OCI-LY1 (cell line): ENCODE measurements at regions not wholly inside any gene's neighbourhood (a gene's known extent, or its start where the extent isn't known, plus 50 kb on each side); places are given as distances from the start of the nearest gene placed in this dataset.

Source experiments
- H2AFZ ChIP-seq: fragments of 200-600 bp; sonication (generic), shearing (Covaris generic); 2 replicates; pipeline ENCODE4 v1.6.0; 2014; ENCODE audit warnings: antibody characterized with exemption, mild to moderate bottlenecking, low read length
- H3F3A ChIP-seq: fragments of 200-600 bp; sonication (generic), shearing (Covaris generic); 2 replicates; pipeline ENCODE4 v1.6.0; 2014; ENCODE audit warnings: mild to moderate bottlenecking, antibody characterized with exemption, low read length, moderate library complexity; ENCODE audit not compliant: insufficient read depth
- H3K27ac ChIP-seq: fragments of 200-600 bp; sonication (generic); 2 replicates; pipeline ENCODE4 v1.5.1; 2014; ENCODE audit warnings: low read length, mixed run types, mild to moderate bottlenecking, low read depth; ENCODE audit not compliant: poor library complexity, severe bottlenecking
- H3K27me3 ChIP-seq: fragments of 200-600 bp; sonication (generic); 2 replicates; pipeline ENCODE4 v1.6.0; 2014; ENCODE audit warnings: antibody characterized with exemption, mild to moderate bottlenecking, low read length, moderate library complexity; ENCODE audit not compliant: insufficient read depth
- H3K36me3 ChIP-seq: fragments of 200-600 bp; sonication (generic); 2 replicates; pipeline ENCODE4 v1.6.1; 2014; ENCODE audit warnings: mild to moderate bottlenecking, antibody characterized with exemption, low read length, moderate library complexity, mixed read lengths; ENCODE audit not compliant: insufficient read depth
- H3K4me1 ChIP-seq: fragments of 200-600 bp; sonication (generic); 2 replicates; pipeline ENCODE4 v1.5.1; 2014; ENCODE audit warnings: mild to moderate bottlenecking, low read length, moderate library complexity; ENCODE audit not compliant: insufficient read depth, severe bottlenecking
- H3K4me2 ChIP-seq: fragments of 200-600 bp; sonication (generic), shearing (Covaris generic); 2 replicates; pipeline ENCODE4 v1.6.1; 2014; ENCODE audit warnings: low read length
- H3K4me3 ChIP-seq: fragments of 200-600 bp; sonication (generic); 2 replicates; pipeline ENCODE4 v1.5.1; 2014; ENCODE audit warnings: low read length, low read depth, mild to moderate bottlenecking, mixed read lengths; ENCODE audit not compliant: poor library complexity, severe bottlenecking
- H3K79me2 ChIP-seq: fragments of 200-600 bp; shearing (Covaris generic); 2 replicates; pipeline ENCODE4 v1.6.1; 2016; ENCODE audit warnings: mixed run types, low read length, mixed read lengths; ENCODE audit not compliant: insufficient read depth
- H3K9ac ChIP-seq: fragments of 200-600 bp; sonication (generic), shearing (Covaris generic); 2 replicates; pipeline ENCODE4 v1.6.1; 2014; ENCODE audit warnings: mild to moderate bottlenecking, low read length, mixed read lengths
- H3K9me2 ChIP-seq: fragments of 200-600 bp; sonication (generic), shearing (Covaris generic); 2 replicates; pipeline ENCODE4 v1.6.1; 2014; ENCODE audit warnings: low read depth, mild to moderate bottlenecking, low read length, mixed read lengths
- H3K9me3 ChIP-seq: fragments of 200-600 bp; shearing (Covaris generic); 2 replicates; pipeline ENCODE4 v1.6.1; 2014; ENCODE audit warnings: low read length, mixed read lengths
- H4K20me1 ChIP-seq: fragments of 200-600 bp; sonication (generic), shearing (Covaris generic); 2 replicates; pipeline ENCODE4 v1.6.0; 2016; ENCODE audit warnings: mild to moderate bottlenecking, low read length; ENCODE audit not compliant: insufficient read depth
- EZH2 ChIP-seq: fragments of 200-600 bp; sonication (generic), shearing (Covaris generic); IDR thresholded peaks from 2 replicates; pipeline ENCODE4 v1.8.0; 2017; ENCODE audit warnings: borderline replicate concordance, mixed run types, mild to moderate bottlenecking, antibody characterized with exemption, low read length, moderate library complexity, mixed read lengths
- TF ChIP-seq, protein P1 (sequence below): fragments of 200-600 bp; sonication (generic), shearing (Covaris generic); IDR thresholded peaks from 2 replicates; pipeline ENCODE4 v1.5.1; 2017; ENCODE audit warnings: mild to moderate bottlenecking, antibody characterized with exemption, low read length, moderate library complexity, mixed read lengths

- TF ChIP-seq EZH2 = no peak
- TF ChIP-seq, protein P1, sequence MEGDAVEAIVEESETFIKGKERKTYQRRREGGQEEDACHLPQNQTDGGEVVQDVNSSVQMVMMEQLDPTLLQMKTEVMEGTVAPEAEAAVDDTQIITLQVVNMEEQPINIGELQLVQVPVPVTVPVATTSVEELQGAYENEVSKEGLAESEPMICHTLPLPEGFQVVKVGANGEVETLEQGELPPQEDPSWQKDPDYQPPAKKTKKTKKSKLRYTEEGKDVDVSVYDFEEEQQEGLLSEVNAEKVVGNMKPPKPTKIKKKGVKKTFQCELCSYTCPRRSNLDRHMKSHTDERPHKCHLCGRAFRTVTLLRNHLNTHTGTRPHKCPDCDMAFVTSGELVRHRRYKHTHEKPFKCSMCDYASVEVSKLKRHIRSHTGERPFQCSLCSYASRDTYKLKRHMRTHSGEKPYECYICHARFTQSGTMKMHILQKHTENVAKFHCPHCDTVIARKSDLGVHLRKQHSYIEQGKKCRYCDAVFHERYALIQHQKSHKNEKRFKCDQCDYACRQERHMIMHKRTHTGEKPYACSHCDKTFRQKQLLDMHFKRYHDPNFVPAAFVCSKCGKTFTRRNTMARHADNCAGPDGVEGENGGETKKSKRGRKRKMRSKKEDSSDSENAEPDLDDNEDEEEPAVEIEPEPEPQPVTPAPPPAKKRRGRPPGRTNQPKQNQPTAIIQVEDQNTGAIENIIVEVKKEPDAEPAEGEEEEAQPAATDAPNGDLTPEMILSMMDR = no peak
These were observed 595.7 kb downstream of the TFAP2B start for GRCh38 chr6:51414361-51414760.

DNA sequence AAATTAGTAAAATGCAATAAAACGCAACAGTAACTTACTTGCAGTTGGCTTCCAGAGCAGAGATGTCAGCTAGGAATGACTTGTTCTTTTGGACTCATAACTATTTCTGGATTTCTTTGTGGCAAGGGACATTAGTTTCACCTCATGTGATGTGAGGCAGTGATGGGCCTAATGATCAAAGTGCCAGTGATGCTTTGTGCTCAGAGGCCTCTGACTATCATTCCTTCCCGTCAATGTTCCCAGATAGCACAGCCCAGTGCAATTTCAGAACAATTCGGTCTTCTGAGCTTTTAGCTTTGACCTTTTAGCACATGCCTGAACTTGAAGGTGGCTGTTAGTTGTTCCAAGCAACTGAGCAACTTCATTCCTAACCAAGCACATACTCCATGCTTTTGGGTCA is 596.8 kb downstream of the TFAP2B start:
- no peaks in the 10 kb centered on the region for H3K4me1 ChIP-seq
- no peaks in the 10 kb centered on the region for H3K9me3 ChIP-seq
- TF ChIP-seq, protein P1 = no peak
- no peak for TF ChIP-seq EZH2
- no peak overlapping the region for H2AFZ ChIP-seq
- H3K27me3 ChIP-seq = no peaks in the 10 kb centered on the region
- no peaks in the 10 kb centered on the region for H3K36me3 ChIP-seq
- H3K9ac ChIP-seq = no peak overlapping the region
- H3K79me2 ChIP-seq = no peaks in the 10 kb centered on the region
- H3K4me2 ChIP-seq = no peak overlapping the region
- no peaks in the 10 kb centered on the region for H3K9me2 ChIP-seq
- no peaks in the 10 kb centered on the region for H3F3A ChIP-seq
- no peaks in the 10 kb centered on the region for H4K20me1 ChIP-seq
- H3K4me3 ChIP-seq = no peak overlapping the region
- no peak overlapping the region for H3K27ac ChIP-seq

More at GRCh38 chr6:51414361-51414760, 595.7 kb downstream of the TFAP2B start:
- H3K27ac ChIP-seq = no peak overlapping the region
- no peaks in the 10 kb centered on the region for H3F3A ChIP-seq
- no peaks in the 10 kb centered on the region for H3K9me2 ChIP-seq
- H3K27me3 ChIP-seq = no peaks in the 10 kb centered on the region
- H3K4me3 ChIP-seq = no peak overlapping the region
- no peaks in the 10 kb centered on the region for H4K20me1 ChIP-seq
- H3K9me3 ChIP-seq = no peaks in the 10 kb centered on the region
- no peaks in the 10 kb centered on the region for H3K36me3 ChIP-seq
- no peak overlapping the region for H2AFZ ChIP-seq
- H3K4me1 ChIP-seq = no peaks in the 10 kb centered on the region
- H3K79me2 ChIP-seq = no peaks in the 10 kb centered on the region
- H3K9ac ChIP-seq = no peak overlapping the region
- no peak overlapping the region for H3K4me2 ChIP-seq

DNA sequence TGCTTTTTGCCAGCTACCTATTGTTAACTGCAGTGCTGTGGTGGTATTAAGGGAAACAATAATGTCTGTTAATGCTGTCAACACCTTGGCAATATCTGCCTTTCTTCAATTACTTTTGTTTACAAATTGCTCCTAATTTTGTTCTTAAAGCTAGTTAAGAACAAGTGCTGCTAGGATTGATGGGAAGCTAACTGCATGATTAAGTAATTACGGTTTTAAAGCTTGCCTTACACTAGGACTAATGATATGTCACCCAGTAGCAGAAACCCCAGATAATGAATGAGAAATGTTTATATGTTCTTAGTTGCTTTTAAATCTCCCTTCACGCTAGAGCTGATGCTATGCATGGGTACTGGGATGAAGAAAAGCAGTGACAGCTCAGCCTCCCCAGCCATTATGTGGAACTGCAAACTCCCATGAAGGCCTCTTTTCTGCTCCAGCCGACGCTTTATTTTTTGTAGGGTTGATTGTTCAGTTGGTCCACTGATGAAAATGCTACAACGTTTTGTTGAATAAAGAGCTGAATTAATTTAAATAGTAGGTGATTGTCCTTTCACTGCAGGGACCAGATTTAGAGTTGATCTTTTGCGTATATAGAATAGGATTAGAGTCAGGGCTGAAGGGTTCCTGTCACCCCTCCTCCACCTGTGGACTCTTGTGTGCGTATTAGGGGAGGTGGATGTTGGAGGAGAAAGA is 610.5 kb downstream of the TFAP2B start:
- H4K20me1 ChIP-seq = no peaks in the 10 kb centered on the region
- no peaks in the 10 kb centered on the region for H3K9me3 ChIP-seq
- no peak overlapping the region for H3K4me3 ChIP-seq
- TF ChIP-seq, protein P1 = no peak
- TF ChIP-seq EZH2 = no peak
- H3K4me1 ChIP-seq = no peaks in the 10 kb centered on the region
- no peaks in the 10 kb centered on the region for H3K79me2 ChIP-seq
- no peaks in the 10 kb centered on the region for H3K36me3 ChIP-seq
- no peaks in the 10 kb centered on the region for H3K27me3 ChIP-seq
- H3K9me2 ChIP-seq = no peaks in the 10 kb centered on the region
- H3K4me2 ChIP-seq = no peak overlapping the region
- no peak overlapping the region for H3K9ac ChIP-seq
- no peak overlapping the region for H3K27ac ChIP-seq
- H2AFZ ChIP-seq = no peak overlapping the region
- no peaks in the 10 kb centered on the region for H3F3A ChIP-seq
